Astrocyte of the spinal cord (primary cell): ENCODE measurements at regions not wholly inside any gene's neighbourhood (a gene's known extent, or its start where the extent isn't known, plus 50 kb on each side); places are given as distances from the start of the nearest gene placed in this dataset.

Source experiments
- DNase-seq: peaks from one replicate; pipeline ENCODE4 v3.0.0; 2011; ENCODE audit warnings: low read depth, low spot score
- H3K4me3 ChIP-seq: 2 replicates; pipeline ENCODE4 v1.5.1; 2011; ENCODE audit warnings: low read depth, mild to moderate bottlenecking, low read length, moderate library complexity
- in situ Hi-C: cut with HindIII; loops from 2 replicates; pipeline ENCODE4 v1.10.0; 2017; ENCODE audit warnings: low sequenced_read_pairs
- TF ChIP-seq, protein P1 (sequence below): IDR thresholded peaks from 2 replicates; pipeline ENCODE4 v1.5.1; 2012; ENCODE audit warnings: low read depth, mild to moderate bottlenecking, low read length, inconsistent platforms

DNA sequence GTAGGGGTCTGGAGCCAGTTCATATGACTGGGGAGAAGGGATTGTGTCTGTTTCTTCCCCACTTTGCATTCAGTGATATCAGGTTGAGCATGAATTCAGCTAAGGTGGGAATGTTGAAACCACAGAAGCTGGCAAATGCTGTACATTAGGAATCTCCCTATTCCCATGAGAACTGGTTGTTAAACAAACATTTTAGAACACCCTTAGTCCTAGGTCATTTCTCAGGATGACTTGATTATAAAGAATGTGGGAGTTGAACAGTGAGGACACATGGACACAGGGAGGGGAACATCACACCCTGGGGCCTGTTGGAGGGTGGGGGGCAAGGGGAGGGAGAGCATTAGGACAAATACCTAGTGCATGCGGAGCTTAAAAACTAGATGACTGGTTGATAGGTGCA, 62.6 kb upstream of the LIMCH1 start:
- no peak for DNase-seq
- TF ChIP-seq, protein P1, sequence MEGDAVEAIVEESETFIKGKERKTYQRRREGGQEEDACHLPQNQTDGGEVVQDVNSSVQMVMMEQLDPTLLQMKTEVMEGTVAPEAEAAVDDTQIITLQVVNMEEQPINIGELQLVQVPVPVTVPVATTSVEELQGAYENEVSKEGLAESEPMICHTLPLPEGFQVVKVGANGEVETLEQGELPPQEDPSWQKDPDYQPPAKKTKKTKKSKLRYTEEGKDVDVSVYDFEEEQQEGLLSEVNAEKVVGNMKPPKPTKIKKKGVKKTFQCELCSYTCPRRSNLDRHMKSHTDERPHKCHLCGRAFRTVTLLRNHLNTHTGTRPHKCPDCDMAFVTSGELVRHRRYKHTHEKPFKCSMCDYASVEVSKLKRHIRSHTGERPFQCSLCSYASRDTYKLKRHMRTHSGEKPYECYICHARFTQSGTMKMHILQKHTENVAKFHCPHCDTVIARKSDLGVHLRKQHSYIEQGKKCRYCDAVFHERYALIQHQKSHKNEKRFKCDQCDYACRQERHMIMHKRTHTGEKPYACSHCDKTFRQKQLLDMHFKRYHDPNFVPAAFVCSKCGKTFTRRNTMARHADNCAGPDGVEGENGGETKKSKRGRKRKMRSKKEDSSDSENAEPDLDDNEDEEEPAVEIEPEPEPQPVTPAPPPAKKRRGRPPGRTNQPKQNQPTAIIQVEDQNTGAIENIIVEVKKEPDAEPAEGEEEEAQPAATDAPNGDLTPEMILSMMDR = no peak
- in situ Hi-C loops = no loop called here
- H3K4me3 ChIP-seq = no peak overlapping the region

DNA sequence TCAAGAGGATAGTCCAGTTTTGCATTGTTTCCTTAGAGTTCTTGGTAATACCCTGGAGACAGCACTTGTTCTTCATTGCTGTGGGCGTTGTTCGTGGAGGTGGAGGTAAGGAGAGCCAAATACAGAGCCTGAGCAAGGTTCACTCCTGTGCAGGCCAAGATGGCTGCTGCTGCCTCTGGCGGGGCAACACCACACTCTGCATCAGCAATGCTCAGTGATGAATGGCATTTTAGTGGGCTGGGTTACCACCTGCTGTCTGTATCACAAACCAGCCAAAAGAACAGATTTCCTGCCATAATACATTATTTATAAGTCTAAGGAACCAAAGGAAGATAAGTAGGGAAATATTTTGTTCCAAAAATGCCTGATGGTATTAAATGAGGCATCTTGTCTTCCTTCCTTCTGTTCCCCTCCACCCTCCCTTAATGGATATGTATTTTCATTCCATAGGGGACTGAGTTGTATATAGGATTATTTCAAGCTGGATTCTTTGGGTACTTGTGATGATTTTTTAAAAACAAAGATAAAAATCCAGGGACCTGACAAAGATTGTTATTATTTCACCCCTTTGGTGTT, 61.6 kb upstream of the LIMCH1 start:
- H3K4me3 ChIP-seq = no peak overlapping the region
- in situ Hi-C loops = no loop called here
- TF ChIP-seq, protein P1 = no peak
- no peak for DNase-seq

DNA sequence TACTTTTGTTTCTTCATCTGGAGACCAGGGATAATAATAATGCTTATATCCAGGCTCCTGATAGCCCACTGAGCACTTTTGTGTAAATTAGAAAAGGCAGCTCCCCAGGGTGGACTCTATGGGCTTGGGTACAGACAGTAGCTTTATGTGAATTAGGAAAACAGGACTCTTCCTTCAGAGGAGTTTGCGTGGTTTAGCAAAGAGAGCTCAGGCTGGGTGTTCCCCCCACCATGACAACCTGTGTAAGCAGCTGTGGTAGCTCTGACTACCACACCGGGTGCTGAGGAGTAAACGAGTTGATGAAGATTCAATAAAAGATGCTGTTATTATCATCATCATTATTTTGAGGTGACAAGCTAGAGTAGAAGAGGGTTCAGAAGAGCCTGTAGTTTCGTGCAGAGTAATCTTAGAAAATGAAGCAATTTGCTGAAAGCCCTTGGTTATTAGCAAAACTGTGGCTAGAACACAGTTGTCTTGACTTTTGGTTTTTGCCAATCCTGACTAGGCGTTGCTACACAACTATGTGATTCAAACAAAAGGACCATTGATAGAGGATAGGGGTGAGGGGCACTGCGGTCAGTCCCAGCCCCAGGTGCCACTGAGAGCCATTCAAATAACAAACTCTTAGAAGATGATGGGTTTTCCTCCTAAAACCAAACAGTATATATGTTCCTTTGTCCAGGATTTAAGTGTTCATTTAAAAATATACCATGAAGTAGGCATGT, 60.6 kb upstream of the LIMCH1 start:
- TF ChIP-seq, protein P1 = no peak
- no peak overlapping the region for H3K4me3 ChIP-seq
- DNase-seq = no peak
- in situ Hi-C loops = no loop called here

DNA sequence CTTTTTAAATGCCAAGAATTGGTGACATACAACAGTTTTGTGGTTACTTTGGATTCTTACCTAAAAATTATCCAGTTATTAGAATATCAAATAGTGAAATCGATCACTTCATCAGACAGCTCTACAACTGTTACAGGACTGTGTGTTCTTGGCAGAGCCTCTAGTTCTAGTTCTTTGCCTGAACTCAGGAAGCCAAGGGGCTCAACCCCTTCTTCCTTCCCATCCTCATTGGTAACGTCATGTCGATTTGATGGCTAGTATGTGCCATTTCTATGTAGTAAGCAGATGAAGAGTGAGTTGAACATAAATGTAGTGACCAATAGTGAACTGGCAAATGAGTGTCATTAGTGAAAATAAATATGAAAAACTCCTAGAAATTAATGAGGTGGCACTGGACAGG, 59.4 kb upstream of the LIMCH1 start:
- DNase-seq = no peak
- TF ChIP-seq, protein P1 = no peak
- in situ Hi-C loops = no loop called here
- no peak overlapping the region for H3K4me3 ChIP-seq

DNA sequence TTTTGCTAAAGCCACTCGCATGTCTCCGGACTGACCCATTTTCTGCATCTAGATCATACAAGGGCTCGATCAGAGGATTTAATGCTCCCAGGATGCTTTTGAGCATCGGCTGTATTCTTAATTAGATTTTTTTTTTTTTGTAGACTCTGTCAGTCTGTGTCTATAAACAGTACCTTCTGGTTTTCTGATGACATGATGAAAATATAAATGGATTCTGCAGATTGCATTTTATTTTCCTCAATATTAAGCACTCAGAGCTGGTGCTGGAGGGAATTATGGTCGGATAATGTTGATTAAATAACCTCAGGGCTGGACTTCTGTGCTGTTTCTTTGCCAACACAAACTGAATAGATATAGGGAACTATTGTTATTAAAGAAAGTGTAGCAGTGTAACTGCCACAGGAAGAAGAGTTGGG, 57.1 kb upstream of the LIMCH1 start:
- no peak for DNase-seq
- TF ChIP-seq, protein P1 = no peak
- in situ Hi-C loops = no loop called here
- no peak overlapping the region for H3K4me3 ChIP-seq

DNA sequence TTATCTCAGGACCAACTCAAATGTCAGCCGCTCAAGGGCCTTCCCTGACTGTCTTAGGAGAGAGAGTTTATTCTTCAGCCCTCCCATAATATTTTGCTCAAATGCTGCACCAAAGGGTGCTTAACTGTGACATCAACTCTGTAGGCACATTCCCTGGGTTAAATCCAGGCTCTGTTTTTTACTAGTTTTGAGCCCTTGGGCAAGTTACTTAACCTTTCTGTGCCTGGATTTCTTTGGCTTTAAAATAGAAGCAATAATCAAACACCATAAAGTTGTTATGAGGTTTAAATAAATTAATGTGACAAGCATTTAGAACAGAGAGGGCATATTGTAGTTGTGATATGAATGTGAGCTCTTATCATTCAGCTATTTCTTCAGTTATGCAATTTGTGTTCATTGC, 54.2 kb upstream of the LIMCH1 start:
- no peak overlapping the region for H3K4me3 ChIP-seq
- in situ Hi-C loops = no loop called here
- DNase-seq = no peak
- TF ChIP-seq, protein P1 = no peak
